KMS-11 (cell line): ENCODE measurements at regions not wholly inside any gene's neighbourhood (a gene's known extent, or its start where the extent isn't known, plus 50 kb on each side); places are given as distances from the start of the nearest gene placed in this dataset.

Experiments
- H2AFZ ChIP-seq: fragments of 200-600 bp; sonication (generic); 2 replicates; pipeline ENCODE4 v1.6.1; 2016; ENCODE audit warnings: antibody characterized with exemption, mixed run types, low read depth
- H3K27ac ChIP-seq: fragments of 200-600 bp; sonication (generic); 2 replicates; pipeline ENCODE4 v1.6.1; 2016; ENCODE audit warnings: mild to moderate bottlenecking, mixed run types
- H3K27me3 ChIP-seq: fragments of 200-600 bp; sonication (generic); 2 replicates; pipeline ENCODE4 v1.6.1; 2017; ENCODE audit warnings: mild to moderate bottlenecking, low read depth, mixed run types, moderate library complexity; ENCODE audit not compliant: insufficient read depth
- H3K36me3 ChIP-seq: fragments of 200-600 bp; sonication (generic); 2 replicates; pipeline ENCODE4 v1.6.1; 2017; ENCODE audit warnings: mild to moderate bottlenecking, mixed run types; ENCODE audit not compliant: insufficient read depth
- H3K4me1 ChIP-seq: fragments of 200-600 bp; sonication (generic); 2 replicates; pipeline ENCODE4 v1.6.1; 2016; ENCODE audit warnings: mild to moderate bottlenecking, low read depth, mixed run types; ENCODE audit not compliant: poor library complexity, severe bottlenecking
- H3K4me2 ChIP-seq: fragments of 200-600 bp; sonication (generic); 2 replicates; pipeline ENCODE4 v1.7.0; 2016; ENCODE audit warnings: mild to moderate bottlenecking, mixed run types
- H3K4me3 ChIP-seq: fragments of 200-600 bp; sonication (generic); IDR thresholded peaks from 2 replicates; pipeline ENCODE4 v1.6.1; 2017; ENCODE audit warnings: low read depth, low read length, mixed read lengths; ENCODE audit not compliant: insufficient read depth
- H3K79me2 ChIP-seq: fragments of 200-600 bp; sonication (generic); 2 replicates; pipeline ENCODE4 v1.6.1; 2016; ENCODE audit warnings: low read depth, mixed run types; ENCODE audit not compliant: insufficient read depth
- H3K9ac ChIP-seq: fragments of 200-600 bp; sonication (generic); 2 replicates; pipeline ENCODE4 v1.6.1; 2016; ENCODE audit warnings: mild to moderate bottlenecking, mixed run types
- H4K20me1 ChIP-seq: fragments of 200-600 bp; sonication (generic); 2 replicates; pipeline ENCODE4 v1.6.1; 2016; ENCODE audit warnings: mild to moderate bottlenecking, mixed run types; ENCODE audit not compliant: insufficient read depth
- CTCF ChIP-seq: fragments of 200-600 bp; sonication (generic); conservative IDR thresholded peaks from 2 replicates; pipeline ENCODE4 v1.6.1; 2017; ENCODE audit warnings: low read depth, mild to moderate bottlenecking, antibody characterized with exemption, low read length, moderate library complexity, mixed read lengths

- no peak overlapping the region for H3K9ac ChIP-seq
- H4K20me1 ChIP-seq = no peaks in the 10 kb centered on the region
- no peak overlapping the region for H3K27ac ChIP-seq
- H3K4me1 ChIP-seq = no peaks in the 10 kb centered on the region
- H3K4me3 ChIP-seq = no peak overlapping the region
- no peaks in the 10 kb centered on the region for H3K36me3 ChIP-seq
- H3K79me2 ChIP-seq = no peaks in the 10 kb centered on the region
- no peaks in the 10 kb centered on the region for H3K27me3 ChIP-seq
- H2AFZ ChIP-seq = no peak overlapping the region
- no peak for TF ChIP-seq CTCF
- H3K4me2 ChIP-seq = no peak overlapping the region
Observed at GRCh38 chr14:95597784-95598211, 62.9 kb downstream of the GLRX5 start.

- no peaks in the 10 kb centered on the region for H3K79me2 ChIP-seq
- no peaks in the 10 kb centered on the region for H4K20me1 ChIP-seq
- no peak overlapping the region for H2AFZ ChIP-seq
- H3K36me3 ChIP-seq = no peaks in the 10 kb centered on the region
- H3K4me3 ChIP-seq = no peak overlapping the region
- no peaks in the 10 kb centered on the region for H3K4me1 ChIP-seq
- no peak overlapping the region for H3K4me2 ChIP-seq
- TF ChIP-seq CTCF = no peak
- no peak overlapping the region for H3K27ac ChIP-seq
- H3K9ac ChIP-seq = no peak overlapping the region
- no peaks in the 10 kb centered on the region for H3K27me3 ChIP-seq
Observed at GRCh38 chr14:95601650-95602049, 66.8 kb downstream of the GLRX5 start.

- no peak overlapping the region for H3K4me2 ChIP-seq
- no peak for TF ChIP-seq CTCF
- no peaks in the 10 kb centered on the region for H3K79me2 ChIP-seq
- H3K4me3 ChIP-seq = no peak overlapping the region
- H3K4me1 ChIP-seq = no peaks in the 10 kb centered on the region
- H3K27me3 ChIP-seq = no peaks in the 10 kb centered on the region
- H3K36me3 ChIP-seq = no peaks in the 10 kb centered on the region
- no peaks in the 10 kb centered on the region for H4K20me1 ChIP-seq
- H2AFZ ChIP-seq = no peak overlapping the region
- H3K27ac ChIP-seq = no peak overlapping the region
- H3K9ac ChIP-seq = no peak overlapping the region
Observed at GRCh38 chr14:95603415-95603814, 68.6 kb downstream of the GLRX5 start.

GRCh38 chr14:95606266-95606665 lies 71.4 kb downstream of the GLRX5 start:
- Histone ChIP-seq H3K27me3 (no peaks in the 10 kb centered on the region), H3K27ac (no peak overlapping the region), H2AFZ (no peak overlapping the region), H3K36me3 (no peaks in the 10 kb centered on the region), H4K20me1 (no peaks in the 10 kb centered on the region), H3K4me3 (no peak overlapping the region), H3K79me2 (no peaks in the 10 kb centered on the region), H3K4me1 (no peaks in the 10 kb centered on the region), H3K4me2 (no peak overlapping the region), H3K9ac (no peak overlapping the region)
- TF ChIP-seq CTCF = no peak
